GM18907 (cell line): ENCODE measurements at regions not wholly inside any gene's neighbourhood (a gene's known extent, or its start where the extent isn't known, plus 50 kb on each side); places are given as distances from the start of the nearest gene placed in this dataset.

Source experiments
- ATAC-seq: cut with Tn5 transposase; IDR thresholded peaks from one replicate; pipeline ENCODE4 v1.9.1; 2021; ENCODE audit warnings: mild to moderate bottlenecking, moderate library complexity; ENCODE audit not compliant: unreplicated experiment

- ATAC-seq: no peak
Observed at GRCh38 chr5:89260254-89260653, 377.3 kb upstream of the MEF2C start.

GRCh38 chr5:89255845-89256463 is 373.0 kb upstream of the MEF2C start:
- no peak for ATAC-seq

GRCh38 chr5:89253666-89254352 is 370.8 kb upstream of the MEF2C start:
- ATAC-seq: no peak

GRCh38 chr5:89246864-89247263 is 363.9 kb upstream of the MEF2C start:
- no peak for ATAC-seq

GRCh38 chr5:89246252-89246651 is 363.3 kb upstream of the MEF2C start:
- no peak for ATAC-seq

- ATAC-seq: no peak
Observed at GRCh38 chr5:89243611-89244010, 360.6 kb upstream of the MEF2C start.

GRCh38 chr5:89241186-89241585 is 358.2 kb upstream of the MEF2C start:
- ATAC-seq: no peak

GRCh38 chr5:89236900-89237299 is 353.9 kb upstream of the MEF2C start:
- no peak for ATAC-seq

- no peak for ATAC-seq
Observed at GRCh38 chr5:89233462-89233861, 350.5 kb upstream of the MEF2C start.

- ATAC-seq: peak; percentile 95
Observed at GRCh38 chr5:89232139-89232603, 349.2 kb upstream of the MEF2C start.

GRCh38 chr5:89230178-89230577 is 347.2 kb upstream of the MEF2C start:
- ATAC-seq: no peak

- ATAC-seq: no peak
Observed at GRCh38 chr5:89229331-89230070, 346.5 kb upstream of the MEF2C start.

- no peak for ATAC-seq
Observed at GRCh38 chr5:89228355-89228754, 345.4 kb upstream of the MEF2C start.

GRCh38 chr5:89218364-89218763 is 335.4 kb upstream of the MEF2C start:
- no peak for ATAC-seq

- no peak for ATAC-seq
Observed at GRCh38 chr5:89216606-89217005, 333.6 kb upstream of the MEF2C start.

- no peak for ATAC-seq
Observed at GRCh38 chr5:89213573-89213972, 330.6 kb upstream of the MEF2C start.

GRCh38 chr5:89211836-89212235 is 328.9 kb upstream of the MEF2C start:
- no peak for ATAC-seq

- ATAC-seq: no peak
Observed at GRCh38 chr5:89208811-89209210, 325.8 kb upstream of the MEF2C start.

- no peak for ATAC-seq
Observed at GRCh38 chr5:89208392-89208791, 325.4 kb upstream of the MEF2C start.

- no peak for ATAC-seq
Observed at GRCh38 chr5:89204756-89205155, 321.8 kb upstream of the MEF2C start.

- ATAC-seq: no peak
Observed at GRCh38 chr5:89203611-89204010, 320.6 kb upstream of the MEF2C start.

- ATAC-seq: no peak
Observed at GRCh38 chr5:89200899-89201298, 317.9 kb upstream of the MEF2C start.
